WTC11 (cell line): ENCODE measurements at regions not wholly inside any gene's neighbourhood (a gene's known extent, or its start where the extent isn't known, plus 50 kb on each side); places are given as distances from the start of the nearest gene placed in this dataset.

Experiments used
- ATAC-seq: fragments of 200-7000 bp; cut with Tn5 transposase; 2 replicates; pipeline ENCODE4 v1.10.0; 2021; ENCODE audit warnings: mild to moderate bottlenecking, moderate library complexity
- CTCF ChIA-PET: fragments of 300-600 bp; sonication (Branson Sonifier 250); formaldehyde crosslinking; loops from one replicate; lab custom pipeline; 2021; ENCODE audit warnings: antibody characterized with exemption; lab: Charles Lee
- POLR2A ChIA-PET: fragments of 350-600 bp; sonication (Branson Sonifier 250); formaldehyde crosslinking; loops from one replicate; lab custom pipeline; 2021; ENCODE audit warnings: antibody characterized with exemption; lab: Charles Lee
- DNase-seq: peaks from one replicate; pipeline ENCODE4 v3.0.0; 2021; ENCODE audit warnings: low spot score
- H3K27ac Mint-ChIP-seq: 2 replicates; pipeline ENCODE4 v1.8.0; 2021; ENCODE audit warnings: mixed read lengths
- H3K27me3 Mint-ChIP-seq: 2 replicates; pipeline ENCODE4 v1.8.0; 2021; ENCODE audit warnings: low read depth, mild to moderate bottlenecking, moderate library complexity, mixed read lengths
- H3K36me3 Mint-ChIP-seq: 2 replicates; pipeline ENCODE4 v1.8.0; 2021; ENCODE audit warnings: mixed read lengths
- H3K4me1 Mint-ChIP-seq: 2 replicates; pipeline ENCODE4 v1.8.0; 2022; ENCODE audit warnings: mixed read lengths
- H3K4me3 Mint-ChIP-seq: 2 replicates; pipeline ENCODE4 v1.8.0; 2021; ENCODE audit warnings: mild to moderate bottlenecking, moderate library complexity, mixed read lengths
- H3K9me3 Mint-ChIP-seq: 2 replicates; pipeline ENCODE4 v1.8.0; 2021; ENCODE audit warnings: mixed read lengths
- CBFB ChIP-seq: sonication (generic); formaldehyde crosslinking; IDR thresholded peaks from 2 replicates; pipeline ENCODE4 v1.8.1; 2022; ENCODE audit warnings: mild to moderate bottlenecking, low read depth, missing genetic modification reagents
- CREB1 ChIP-seq: sonication (generic); formaldehyde crosslinking; IDR thresholded peaks from 2 replicates; pipeline ENCODE4 v1.8.0; 2023; ENCODE audit warnings: mild to moderate bottlenecking, missing genetic modification reagents
- EMX1 ChIP-seq: fragments of 250-450 bp; sonication (Bioruptor Pico); IDR thresholded peaks from 2 replicates; pipeline ENCODE4 v1.8.0; 2021; ENCODE audit warnings: mild to moderate bottlenecking
- ETV6 ChIP-seq: sonication (generic); formaldehyde crosslinking; IDR thresholded peaks from 2 replicates; pipeline ENCODE4 v1.8.1; 2022; ENCODE audit warnings: mild to moderate bottlenecking, missing genetic modification reagents
- GTF2I ChIP-seq: fragments of 250-450 bp; sonication (Bioruptor Pico); conservative IDR thresholded peaks from 2 replicates; pipeline ENCODE4 v1.4.0; 2021; ENCODE audit warnings: mild to moderate bottlenecking
- HMGA2 ChIP-seq: fragments of 250-450 bp; sonication (Bioruptor Pico); IDR thresholded peaks from 2 replicates; pipeline ENCODE4 v1.4.0; 2021; ENCODE audit warnings: mild to moderate bottlenecking, moderate library complexity
- HMGXB4 ChIP-seq: sonication (generic); formaldehyde crosslinking; IDR thresholded peaks from 2 replicates; pipeline ENCODE4 v1.8.1; 2023; ENCODE audit warnings: mild to moderate bottlenecking, moderate library complexity, missing genetic modification reagents
- JAZF1 ChIP-seq: fragments of 250-450 bp; sonication (Bioruptor Pico); IDR thresholded peaks from 2 replicates; pipeline ENCODE4 v1.9.0; 2021; ENCODE audit warnings: moderate library complexity, mild to moderate bottlenecking, inconsistent platforms
- MAX ChIP-seq: sonication (generic); formaldehyde crosslinking; IDR thresholded peaks from 2 replicates; pipeline ENCODE4 v1.8.0; 2022; ENCODE audit warnings: mild to moderate bottlenecking, missing genetic modification reagents
- MXD4 ChIP-seq: fragments of 250-450 bp; sonication (Bioruptor Pico); IDR thresholded peaks from 2 replicates; pipeline ENCODE4 v1.8.0; 2021; ENCODE audit warnings: mild to moderate bottlenecking, moderate library complexity, borderline replicate concordance
- PRRX2 ChIP-seq: fragments of 250-450 bp; sonication (Bioruptor Pico); IDR thresholded peaks from 2 replicates; pipeline ENCODE4 v1.8.0; 2021; ENCODE audit warnings: mild to moderate bottlenecking
- RELA ChIP-seq: sonication (generic); formaldehyde crosslinking; IDR thresholded peaks from 2 replicates; pipeline ENCODE4 v1.8.1; 2022; ENCODE audit warnings: missing genetic modification reagents, mild to moderate bottlenecking, borderline replicate concordance
- SMAD4 ChIP-seq: sonication (generic); formaldehyde crosslinking; IDR thresholded peaks from 2 replicates; pipeline ENCODE4 v1.8.0; 2022; ENCODE audit warnings: mild to moderate bottlenecking, missing genetic modification reagents
- ZNF121 ChIP-seq: sonication (generic); formaldehyde crosslinking; IDR thresholded peaks from 2 replicates; pipeline ENCODE4 v1.8.0; 2023; ENCODE audit warnings: missing genetic modification reagents
- ZNF232 ChIP-seq: sonication (generic); formaldehyde crosslinking; IDR thresholded peaks from 2 replicates; pipeline ENCODE4 v1.8.0; 2022; ENCODE audit warnings: mild to moderate bottlenecking, missing genetic modification reagents
- ZNF425 ChIP-seq: fragments of 250-450 bp; sonication (Bioruptor Pico); conservative IDR thresholded peaks from 2 replicates; pipeline ENCODE4 v1.9.0; 2021; ENCODE audit warnings: mild to moderate bottlenecking
- ZSCAN18 ChIP-seq: fragments of 250-450 bp; sonication (Bioruptor Pico); IDR thresholded peaks from 2 replicates; pipeline ENCODE4 v2.1.2; 2022; ENCODE audit warnings: mild to moderate bottlenecking, moderate library complexity
- TF ChIP-seq, protein P1 (sequence below): sonication (generic); formaldehyde crosslinking; IDR thresholded peaks from 2 replicates; pipeline ENCODE4 v1.8.1; 2023; ENCODE audit warnings: mild to moderate bottlenecking, missing genetic modification reagents
- TF ChIP-seq, protein P2 (sequence below): sonication (generic); formaldehyde crosslinking; IDR thresholded peaks from 2 replicates; pipeline ENCODE4 v1.8.0; 2022; ENCODE audit warnings: missing genetic modification reagents
- TF ChIP-seq, protein P3 (sequence below): fragments of 250-450 bp; sonication (Bioruptor Pico); IDR thresholded peaks from 2 replicates; pipeline ENCODE4 v1.9.0; 2021; ENCODE audit warnings: moderate library complexity, mild to moderate bottlenecking, inconsistent platforms, borderline replicate concordance

DNA sequence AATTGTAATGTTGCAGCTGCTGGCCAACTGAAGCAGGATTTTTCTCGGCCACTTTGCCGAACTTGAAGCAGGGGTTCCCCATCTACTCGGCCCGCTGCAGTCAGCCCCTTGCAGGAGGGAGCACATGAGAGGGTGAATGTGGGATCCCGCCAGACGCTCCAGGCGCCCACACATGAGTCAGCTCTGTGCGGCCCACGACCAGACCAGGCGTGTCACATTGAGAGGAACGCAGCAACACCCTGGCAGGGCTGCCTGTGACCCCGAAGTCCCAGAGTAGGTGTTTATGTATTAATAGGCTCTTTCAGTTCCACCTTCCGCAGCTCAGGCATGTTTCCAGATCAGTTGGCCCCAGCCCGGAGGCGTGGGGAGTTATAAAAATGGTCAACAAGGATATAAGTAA, 344.7 kb upstream of the PABPC4L start (continued):
- TF ChIP-seq, protein P1, sequence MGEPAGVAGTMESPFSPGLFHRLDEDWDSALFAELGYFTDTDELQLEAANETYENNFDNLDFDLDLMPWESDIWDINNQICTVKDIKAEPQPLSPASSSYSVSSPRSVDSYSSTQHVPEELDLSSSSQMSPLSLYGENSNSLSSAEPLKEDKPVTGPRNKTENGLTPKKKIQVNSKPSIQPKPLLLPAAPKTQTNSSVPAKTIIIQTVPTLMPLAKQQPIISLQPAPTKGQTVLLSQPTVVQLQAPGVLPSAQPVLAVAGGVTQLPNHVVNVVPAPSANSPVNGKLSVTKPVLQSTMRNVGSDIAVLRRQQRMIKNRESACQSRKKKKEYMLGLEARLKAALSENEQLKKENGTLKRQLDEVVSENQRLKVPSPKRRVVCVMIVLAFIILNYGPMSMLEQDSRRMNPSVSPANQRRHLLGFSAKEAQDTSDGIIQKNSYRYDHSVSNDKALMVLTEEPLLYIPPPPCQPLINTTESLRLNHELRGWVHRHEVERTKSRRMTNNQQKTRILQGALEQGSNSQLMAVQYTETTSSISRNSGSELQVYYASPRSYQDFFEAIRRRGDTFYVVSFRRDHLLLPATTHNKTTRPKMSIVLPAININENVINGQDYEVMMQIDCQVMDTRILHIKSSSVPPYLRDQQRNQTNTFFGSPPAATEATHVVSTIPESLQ (CRISPR knock-in tag), result no peak
- TF ChIP-seq EMX1 (CRISPR knock-in tag), result no peak
- no peak for TF ChIP-seq MXD4 (CRISPR knock-in tag)
- TF ChIP-seq CBFB (CRISPR knock-in tag), result no peak
- TF ChIP-seq GTF2I (CRISPR knock-in tag), result no peak
- no peak for TF ChIP-seq PRRX2 (CRISPR knock-in tag)
- TF ChIP-seq MAX (CRISPR knock-in tag), result no peak
- no peak for TF ChIP-seq ZNF425 (CRISPR knock-in tag)
- TF ChIP-seq ZSCAN18 (CRISPR knock-in tag), result no peak

GRCh38 chr4:134544303-134544770, 342.7 kb upstream of the PABPC4L start:
- no peak for DNase-seq
- Mint-ChIP-seq H3K4me3 (no peak overlapping the region), H3K27ac (no peak overlapping the region), H3K9me3 (peaks cover 31% of the 10 kb centered on the region), H3K4me1 (peaks cover 5% of the 10 kb centered on the region; the same call in 1 of the 2 replicates), H3K36me3 (peaks cover 32% of the 10 kb centered on the region), H3K27me3 (peaks cover 20% of the 10 kb centered on the region)
- CTCF ChIA-PET, result no interaction called here
- ATAC-seq, result peak; percentile 47
- POLR2A ChIA-PET, result no interaction called here
- TF ChIP-seq SMAD4 (CRISPR knock-in tag) (no peak), ZNF232 (no peak), RELA (CRISPR knock-in tag) (no peak), JAZF1 (CRISPR knock-in tag) (no peak)

DNA sequence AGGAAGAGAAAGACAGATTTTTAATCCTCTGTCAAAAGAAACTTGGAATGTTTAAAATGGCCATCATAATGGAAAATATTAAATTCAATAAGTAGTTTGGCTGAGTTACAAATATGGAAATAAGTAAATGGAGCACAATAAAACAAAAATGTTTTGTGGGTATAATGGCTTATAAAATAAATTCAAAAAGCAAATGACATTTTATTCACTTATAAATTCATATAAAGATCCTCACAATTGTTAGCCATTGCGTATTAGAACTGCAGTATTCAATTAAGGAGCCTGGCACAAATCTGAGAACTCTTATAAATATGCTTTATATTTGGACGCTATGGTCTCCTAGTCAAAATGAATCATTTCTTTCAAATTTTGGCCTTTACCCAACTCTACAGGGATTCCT, 339.0 kb upstream of the PABPC4L start:
- H3K9me3 Mint-ChIP-seq, result no peaks in the 10 kb centered on the region

More for the DNA sequence above, 339.0 kb upstream of the PABPC4L start:
- H3K27ac Mint-ChIP-seq, result no peak overlapping the region
- H3K27me3 Mint-ChIP-seq, result no peaks in the 10 kb centered on the region
- peaks cover 5% of the 10 kb centered on the region; the same call in 1 of the 2 replicates for H3K4me1 Mint-ChIP-seq
- ATAC-seq (no peak), DNase-seq (no peak)
- POLR2A ChIA-PET, result no interaction called here
- CTCF ChIA-PET, result no interaction called here
- no peak for TF ChIP-seq JAZF1 (CRISPR knock-in tag)
- no peak for TF ChIP-seq ZNF121 (CRISPR knock-in tag)
- TF ChIP-seq PRRX2 (CRISPR knock-in tag), result no peak
- no peak for TF ChIP-seq CREB1 (CRISPR knock-in tag)
- no peak for TF ChIP-seq SMAD4 (CRISPR knock-in tag)
- no peak for TF ChIP-seq ETV6
- TF ChIP-seq, protein P2, sequence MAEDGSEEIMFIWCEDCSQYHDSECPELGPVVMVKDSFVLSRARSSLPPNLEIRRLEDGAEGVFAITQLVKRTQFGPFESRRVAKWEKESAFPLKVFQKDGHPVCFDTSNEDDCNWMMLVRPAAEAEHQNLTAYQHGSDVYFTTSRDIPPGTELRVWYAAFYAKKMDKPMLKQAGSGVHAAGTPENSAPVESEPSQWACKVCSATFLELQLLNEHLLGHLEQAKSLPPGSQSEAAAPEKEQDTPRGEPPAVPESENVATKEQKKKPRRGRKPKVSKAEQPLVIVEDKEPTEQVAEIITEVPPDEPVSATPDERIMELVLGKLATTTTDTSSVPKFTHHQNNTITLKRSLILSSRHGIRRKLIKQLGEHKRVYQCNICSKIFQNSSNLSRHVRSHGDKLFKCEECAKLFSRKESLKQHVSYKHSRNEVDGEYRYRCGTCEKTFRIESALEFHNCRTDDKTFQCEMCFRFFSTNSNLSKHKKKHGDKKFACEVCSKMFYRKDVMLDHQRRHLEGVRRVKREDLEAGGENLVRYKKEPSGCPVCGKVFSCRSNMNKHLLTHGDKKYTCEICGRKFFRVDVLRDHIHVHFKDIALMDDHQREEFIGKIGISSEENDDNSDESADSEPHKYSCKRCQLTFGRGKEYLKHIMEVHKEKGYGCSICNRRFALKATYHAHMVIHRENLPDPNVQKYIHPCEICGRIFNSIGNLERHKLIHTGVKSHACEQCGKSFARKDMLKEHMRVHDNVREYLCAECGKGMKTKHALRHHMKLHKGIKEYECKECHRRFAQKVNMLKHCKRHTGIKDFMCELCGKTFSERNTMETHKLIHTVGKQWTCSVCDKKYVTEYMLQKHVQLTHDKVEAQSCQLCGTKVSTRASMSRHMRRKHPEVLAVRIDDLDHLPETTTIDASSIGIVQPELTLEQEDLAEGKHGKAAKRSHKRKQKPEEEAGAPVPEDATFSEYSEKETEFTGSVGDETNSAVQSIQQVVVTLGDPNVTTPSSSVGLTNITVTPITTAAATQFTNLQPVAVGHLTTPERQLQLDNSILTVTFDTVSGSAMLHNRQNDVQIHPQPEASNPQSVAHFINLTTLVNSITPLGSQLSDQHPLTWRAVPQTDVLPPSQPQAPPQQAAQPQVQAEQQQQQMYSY (CRISPR knock-in tag), result no peak
- no peak for TF ChIP-seq HMGA2 (CRISPR knock-in tag)
- TF ChIP-seq, protein P3, sequence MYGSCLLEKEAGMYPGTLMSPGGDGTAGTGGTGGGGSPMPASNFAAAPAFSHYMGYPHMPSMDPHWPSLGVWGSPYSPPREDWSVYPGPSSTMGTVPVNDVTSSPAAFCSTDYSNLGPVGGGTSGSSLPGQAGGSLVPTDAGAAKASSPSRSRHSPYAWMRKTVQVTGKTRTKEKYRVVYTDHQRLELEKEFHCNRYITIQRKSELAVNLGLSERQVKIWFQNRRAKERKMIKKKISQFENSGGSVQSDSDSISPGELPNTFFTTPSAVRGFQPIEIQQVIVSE (CRISPR knock-in tag), result no peak
- no peak for TF ChIP-seq HMGXB4 (CRISPR knock-in tag)
- H3K36me3 Mint-ChIP-seq, result no peaks in the 10 kb centered on the region
- no peak overlapping the region for H3K4me3 Mint-ChIP-seq
